DMS79 treated with DMSO at 0.1 percent for 48 hours (cell line): ENCODE measurements at regions not wholly inside any gene's neighbourhood (a gene's known extent, or its start where the extent isn't known, plus 50 kb on each side); places are given as distances from the start of the nearest gene placed in this dataset.

Experiments used
- DNase-seq: peaks from one replicate; lab custom pipeline; 2025; lab: John Stamatoyannopoulos, UW

GRCh38 chr3:34377961-34378360 is 579.5 kb downstream of the PDCD6IP start:
- DNase-seq: no peak

GRCh38 chr3:34381243-34381642 is 582.8 kb downstream of the PDCD6IP start:
- no peak for DNase-seq

GRCh38 chr3:34382859-34383258 is 584.4 kb downstream of the PDCD6IP start:
- no peak for DNase-seq

GRCh38 chr3:34386309-34386708 is 587.9 kb downstream of the PDCD6IP start:
- DNase-seq: no peak

- DNase-seq: no peak
Measured at GRCh38 chr3:34387826-34388564, 589.6 kb downstream of the PDCD6IP start.

- DNase-seq: no peak
Measured at GRCh38 chr3:34388830-34389229, 590.4 kb downstream of the PDCD6IP start.

- DNase-seq: no peak
Measured at GRCh38 chr3:34394978-34395748, 596.7 kb downstream of the PDCD6IP start.

- no peak for DNase-seq
Measured at GRCh38 chr3:34396288-34396687, 597.9 kb downstream of the PDCD6IP start.

- no peak for DNase-seq
Measured at GRCh38 chr3:34396956-34397355, 598.5 kb downstream of the PDCD6IP start.

- no peak for DNase-seq
Measured at GRCh38 chr3:34399401-34399800, 601.0 kb downstream of the PDCD6IP start.

GRCh38 chr3:34405159-34405558 is 606.7 kb downstream of the PDCD6IP start:
- no peak for DNase-seq

- no peak for DNase-seq
Measured at GRCh38 chr3:34407281-34407680, 608.9 kb downstream of the PDCD6IP start.

GRCh38 chr3:34408088-34408487 is 609.7 kb downstream of the PDCD6IP start:
- DNase-seq: no peak

GRCh38 chr3:34411596-34411995 is 613.2 kb downstream of the PDCD6IP start:
- no peak for DNase-seq

GRCh38 chr3:34419801-34420200 is 621.4 kb downstream of the PDCD6IP start:
- DNase-seq: no peak

GRCh38 chr3:34421762-34422161 is 623.3 kb downstream of the PDCD6IP start:
- no peak for DNase-seq

- DNase-seq: no peak
Measured at GRCh38 chr3:34439796-34440195, 641.4 kb downstream of the PDCD6IP start.

GRCh38 chr3:34444137-34444536 is 645.7 kb downstream of the PDCD6IP start:
- no peak for DNase-seq

- no peak for DNase-seq
Measured at GRCh38 chr3:34449305-34449704, 650.9 kb downstream of the PDCD6IP start.

- no peak for DNase-seq
Measured at GRCh38 chr3:34463414-34463813, 665.0 kb downstream of the PDCD6IP start.

GRCh38 chr3:34464646-34465045 is 666.2 kb downstream of the PDCD6IP start:
- no peak for DNase-seq

GRCh38 chr3:34475851-34476250 is 677.4 kb downstream of the PDCD6IP start:
- DNase-seq: no peak

- no peak for DNase-seq
Measured at GRCh38 chr3:34483311-34483887, 685.0 kb downstream of the PDCD6IP start.
